H1 (cell line): ENCODE measurements at regions not wholly inside any gene's neighbourhood (a gene's known extent, or its start where the extent isn't known, plus 50 kb on each side); places are given as distances from the start of the nearest gene placed in this dataset.

Source experiments
- CTCF ChIA-PET: fragments of 300-600 bp; sonication (Branson Sonifier 250); formaldehyde crosslinking; loops from one replicate; lab custom pipeline; 2021; ENCODE audit not compliant: partially characterized antibody; lab: Charles Lee
- POLR2A ChIA-PET: fragments of 300-600 bp; sonication (Branson Sonifier 250); formaldehyde crosslinking; loops from one replicate; lab custom pipeline; 2021; ENCODE audit warnings: inconsistent platforms; ENCODE audit not compliant: partially characterized antibody; lab: Charles Lee
- DNase-seq, 2 experiments: peaks; one replicate each; pipeline versions ENCODE4 v3.0.0 to v3.0.0-alpha.2; 2010 to 2022; ENCODE audit warnings: low spot score in 2 of 2, low read depth in 1 of 2, mixed read lengths in 1 of 2
- FAIRE-seq: peaks from 2 replicates; lab custom pipeline; 2011; peaks lifted over from hg19 to GRCh38; lab: Jason Lieb, UNC
- H2AFZ ChIP-seq: 2 replicates; pipeline ENCODE4 v1.8.1; 2012; ENCODE audit warnings: low read length, inconsistent platforms
- H2AK5ac ChIP-seq: 2 replicates; pipeline ENCODE4 v1.6.1; 2013; ENCODE audit warnings: low read depth, low read length
- H2BK120ac ChIP-seq: replicated peaks from 2 replicates; pipeline ENCODE3; 2013; ENCODE audit warnings: low read depth, low read length, inconsistent platforms
- H2BK12ac ChIP-seq: 2 replicates; pipeline ENCODE4 v1.6.1; 2013; ENCODE audit warnings: low read depth, low read length
- H2BK15ac ChIP-seq: 2 replicates; pipeline ENCODE4 v1.6.1; 2013; ENCODE audit warnings: low read length
- H2BK20ac ChIP-seq: 2 replicates; pipeline ENCODE4 v1.6.1; 2013; ENCODE audit warnings: low read length
- H2BK5ac ChIP-seq: 2 replicates; pipeline ENCODE4 v1.6.1; 2013; ENCODE audit warnings: low read depth, low read length
- H3K14ac ChIP-seq: 2 replicates; pipeline ENCODE4 v1.6.1; 2013; ENCODE audit warnings: inconsistent platforms; ENCODE audit not compliant: insufficient read length
- H3K18ac ChIP-seq: 2 replicates; pipeline ENCODE4 v1.6.1; 2013; ENCODE audit warnings: low read length; ENCODE audit errors: extremely low read depth
- H3K23ac ChIP-seq: 2 replicates; pipeline ENCODE4 v1.6.1; 2013; ENCODE audit warnings: inconsistent platforms; ENCODE audit not compliant: insufficient read length
- H3K23me2 ChIP-seq: 2 replicates; pipeline ENCODE4 v1.6.1; 2013; ENCODE audit warnings: low read depth, low read length
- H3K27ac ChIP-seq: 2 replicates; pipeline ENCODE4 v1.6.1; 2011; ENCODE audit warnings: low read depth, low read length, inconsistent platforms
- H3K27me3 ChIP-seq, 4 experiments: replicated peaks in 1 of 4; 1 replicate in 1 of 4; 2 replicates in 3 of 4; pipeline versions ENCODE4 v1.6.1 to v1.8.1; 2011 to 2013; ENCODE audit warnings: low read length in 3 of 4, mild to moderate bottlenecking in 3 of 4, inconsistent platforms in 2 of 4, mixed read lengths in 2 of 4, moderate library complexity in 1 of 4; ENCODE audit not compliant: control insufficient read depth in 3 of 4, insufficient read depth in 3 of 4; ENCODE audit errors: extremely low read depth in 1 of 4
- H3K36me3 ChIP-seq, 4 experiments: 2 replicates each; pipeline versions ENCODE4 v1.6.1 to v1.8.1; 2011 to 2013; ENCODE audit warnings: mild to moderate bottlenecking in 4 of 4, low read length in 3 of 4, moderate library complexity in 2 of 4, control low read depth in 1 of 4, inconsistent platforms in 1 of 4; ENCODE audit not compliant: insufficient read depth in 4 of 4, control insufficient read depth in 2 of 4
- H3K4ac ChIP-seq: replicated peaks from 2 replicates; pipeline ENCODE3; 2013; ENCODE audit warnings: low read length, low read depth, mixed read lengths, inconsistent platforms; ENCODE audit not compliant: insufficient read length
- H3K4me1 ChIP-seq, 4 experiments: replicated peaks in 1 of 4; 1 replicate in 1 of 4; 2 replicates in 3 of 4; pipeline versions ENCODE4 v1.6.1 to v1.8.1; 2011 to 2013; ENCODE audit warnings: low read length in 3 of 4, inconsistent platforms in 2 of 4, mixed read lengths in 1 of 4; ENCODE audit not compliant: insufficient read depth in 4 of 4, control insufficient read depth in 3 of 4
- H3K4me2 ChIP-seq, 2 experiments: 2 replicates each; pipeline versions ENCODE4 v1.6.1 to v1.8.1; 2011 to 2013; ENCODE audit warnings: low read depth in 2 of 2, low read length in 2 of 2, control low read depth in 1 of 2, inconsistent platforms in 1 of 2, mild to moderate bottlenecking in 1 of 2; ENCODE audit not compliant: insufficient read depth in 1 of 2
- H3K4me3 ChIP-seq, 4 experiments: fragments of 200-600, 300-600 bp in 1 of 4; sonication (generic), shearing (Covaris generic), sonication (Bioruptor Twin) in 1 of 4; 2 replicates each; pipeline versions ENCODE4 v1.5.1 to v1.8.1; 2011 to 2016; ENCODE audit warnings: low read length in 4 of 4, low read depth in 3 of 4, control low read depth in 2 of 4, inconsistent platforms in 2 of 4, mild to moderate bottlenecking in 2 of 4, mixed read lengths in 1 of 4, moderate library complexity in 1 of 4; ENCODE audit not compliant: insufficient read depth in 2 of 4; ENCODE audit errors: extremely low read depth in 1 of 4
- H3K56ac ChIP-seq: replicated peaks from 2 replicates; pipeline ENCODE3; 2013; ENCODE audit warnings: low read depth, mild to moderate bottlenecking, mixed read lengths, low read length, inconsistent platforms; ENCODE audit not compliant: insufficient read length
- H3K79me1 ChIP-seq: 2 replicates; pipeline ENCODE4 v1.6.1; 2013; ENCODE audit warnings: low read depth, low read length, control low read depth
- H3K79me2 ChIP-seq, 2 experiments: 2 replicates each; pipeline versions ENCODE4 v1.6.1 to v1.8.1; 2012 to 2013; ENCODE audit warnings: low read length in 2 of 2, mild to moderate bottlenecking in 2 of 2, inconsistent platforms in 1 of 2; ENCODE audit not compliant: insufficient read depth in 2 of 2, control insufficient read depth in 1 of 2
- H3K9ac ChIP-seq, 4 experiments: replicated peaks in 1 of 4; 1 replicate in 1 of 4; 2 replicates in 3 of 4; pipeline versions ENCODE4 v1.6.1 to v1.8.1; 2011 to 2013; ENCODE audit warnings: low read depth in 3 of 4, low read length in 3 of 4, control low read depth in 2 of 4, mild to moderate bottlenecking in 2 of 4, moderate library complexity in 2 of 4, inconsistent platforms in 1 of 4; ENCODE audit errors: extremely low read depth in 1 of 4
- H3K9me3 ChIP-seq, 2 experiments: 2 replicates each; pipeline versions ENCODE4 v1.6.1 to v1.8.1; 2012 to 2013; ENCODE audit warnings: mild to moderate bottlenecking in 2 of 2, moderate library complexity in 2 of 2, control low read depth in 1 of 2, inconsistent platforms in 1 of 2, low read depth in 1 of 2, low read length in 1 of 2, mixed read lengths in 1 of 2; ENCODE audit not compliant: insufficient read depth in 2 of 2
- H4K20me1 ChIP-seq, 2 experiments: replicated peaks in 1 of 2; 2 replicates each; pipeline versions ENCODE3 to v1.8.1; 2011 to 2013; ENCODE audit warnings: inconsistent platforms in 2 of 2, low read length in 2 of 2, mild to moderate bottlenecking in 1 of 2; ENCODE audit not compliant: insufficient read depth in 2 of 2, control insufficient read depth in 1 of 2
- H4K5ac ChIP-seq: 2 replicates; pipeline ENCODE4 v1.6.1; 2013; ENCODE audit warnings: low read length, low read depth, mixed read lengths, inconsistent platforms; ENCODE audit not compliant: insufficient read length
- H4K8ac ChIP-seq: 2 replicates; pipeline ENCODE4 v1.8.0; 2013; ENCODE audit warnings: mild to moderate bottlenecking, moderate library complexity, low read length, inconsistent platforms; ENCODE audit not compliant: insufficient read depth; ENCODE audit errors: extremely low read depth
- H4K91ac ChIP-seq: replicated peaks from 2 replicates; pipeline ENCODE3; 2013; ENCODE audit warnings: low read length, mixed read lengths, inconsistent platforms; ENCODE audit not compliant: insufficient read length
- BRCA1 ChIP-seq: IDR thresholded peaks from 2 replicates; pipeline ENCODE4 v1.6.1; 2012; ENCODE audit warnings: low read depth, low read length, improper control_type of control experiment
- CTBP2 ChIP-seq: IDR thresholded peaks from 2 replicates; pipeline ENCODE4 v1.7.0; 2011; ENCODE audit warnings: borderline replicate concordance, mild to moderate bottlenecking, moderate library complexity, mixed read lengths, low read length; ENCODE audit not compliant: insufficient read depth, insufficient read length
- RBBP5 ChIP-seq: IDR thresholded peaks from 2 replicates; pipeline ENCODE4 v1.7.1; 2012; ENCODE audit warnings: low read depth, mild to moderate bottlenecking, inconsistent platforms, low read length, moderate library complexity, borderline replicate concordance
- WGBS, 2 experiments: shearing (Covaris generic) in 1 of 2; methylation state at CpG; one replicate each; pipeline versions ENCODE4 v1.1.6 to v1.1.7; 2013 to 2015; ENCODE audit warnings: low lambda C conversion rate in 2 of 2, mixed read lengths in 2 of 2, inconsistent platforms in 1 of 2, low coverage in 1 of 2, missing lambda C conversion rate in 1 of 2; ENCODE audit not compliant: insufficient replicate concordance in 2 of 2, insufficient coverage in 1 of 2, insufficient read length in 1 of 2; ENCODE audit errors: extremely low coverage in 1 of 2, missing lambda C conversion rate in 1 of 2; 5-methylcytosine and 5-hydroxymethylcytosine counted together

DNA sequence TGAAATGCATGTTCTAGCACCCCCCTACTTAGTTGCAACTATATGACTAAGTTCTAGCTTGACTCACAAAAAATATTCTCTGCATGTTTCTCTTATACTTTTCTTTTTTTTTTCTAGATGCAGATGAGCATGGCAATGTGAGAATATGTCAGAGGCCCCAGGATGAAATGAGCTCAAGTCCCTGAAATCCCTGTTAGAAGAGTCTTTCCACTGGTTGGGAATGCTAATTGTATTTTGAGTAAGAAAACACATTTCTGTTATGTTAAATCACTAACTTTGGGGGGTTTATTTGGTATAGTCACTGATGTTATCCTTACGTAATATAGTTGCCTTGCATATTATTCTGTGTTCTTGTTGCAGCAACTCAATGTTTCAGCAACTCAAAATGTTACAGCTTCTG lies 306.1 kb upstream of the CCDC179 start:
- DNase-seq (no peak), FAIRE-seq (no peak)
- Histone ChIP-seq H3K79me1 (no peaks in the 10 kb centered on the region), H3K23ac (no peak overlapping the region), H3K9me3 (no peaks in the 10 kb centered on the region), H2AK5ac (no peak overlapping the region), H4K8ac (no peak overlapping the region), H2BK12ac (no peak overlapping the region), H4K5ac (no peak overlapping the region), H2BK5ac (no peak overlapping the region), H4K20me1 (no peaks in the 10 kb centered on the region), H3K23me2 (no peaks in the 10 kb centered on the region), H2BK120ac (no peak overlapping the region), H3K36me3 (no peaks in the 10 kb centered on the region), H4K91ac (no peak overlapping the region), H3K4me2 (no peak overlapping the region), H2BK15ac (no peak overlapping the region), H3K4me3 (no peak overlapping the region), H3K4ac (no peak overlapping the region), H2BK20ac (no peak overlapping the region), H3K18ac (no peak overlapping the region), H3K27me3 (no peaks in the 10 kb centered on the region), H2AFZ (no peak overlapping the region), H3K27ac (no peak overlapping the region), H3K4me1 (peaks cover 0 to 2% (median 0%) of the 10 kb centered on the region in 4 experiments; a peak in 1 of 7 replicates), H3K9ac (no peak overlapping the region), H3K56ac (no peak overlapping the region), H3K14ac (no peak overlapping the region), H3K79me2 (no peaks in the 10 kb centered on the region)
- CTCF ChIA-PET = interaction anchor here (0.6 to 1.3 kb wide), 3 partner anchors 52 to 1084 kb away, joined by 3 to 4 read pairs (median 3); no protein-coding TSS in a partner anchor
- WGBS, 2 experiments = 87% methylated on average over 1 of the region's 1 CpG; no CpG with 5 or more reads in 1 of the 2 experiments
- POLR2A ChIA-PET = no interaction called here
- TF ChIP-seq CTBP2 (no peak), RBBP5 (no peak), BRCA1 (no peak)
